GM18858 (cell line): ENCODE measurements at regions not wholly inside any gene's neighbourhood (a gene's known extent, or its start where the extent isn't known, plus 50 kb on each side); places are given as distances from the start of the nearest gene placed in this dataset.

Experiments
- ATAC-seq: cut with Tn5 transposase; IDR thresholded peaks from one replicate; pipeline ENCODE4 v1.9.1; 2021; ENCODE audit not compliant: unreplicated experiment

DNA sequence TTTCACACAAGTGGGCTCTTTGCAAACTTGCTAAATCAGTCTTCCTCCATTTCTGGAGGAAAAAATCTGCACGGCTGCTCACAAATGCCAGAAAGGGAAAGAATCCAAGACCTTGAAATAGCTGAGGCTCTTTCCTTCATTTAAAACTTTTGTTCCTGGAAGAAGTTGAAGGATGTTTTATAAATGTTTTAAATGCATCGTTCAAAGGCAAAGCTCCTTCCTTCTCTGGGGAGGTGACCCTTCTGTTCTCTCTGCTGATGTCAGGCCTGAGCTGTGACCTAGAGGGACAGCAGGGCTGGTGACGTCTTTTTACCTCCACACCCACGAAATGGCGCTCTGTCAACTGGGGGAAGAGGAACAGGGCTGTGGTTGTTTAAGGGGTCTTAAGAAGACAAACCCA, 376.4 kb upstream of the ZNF507 start:
- ATAC-seq = no peak

DNA sequence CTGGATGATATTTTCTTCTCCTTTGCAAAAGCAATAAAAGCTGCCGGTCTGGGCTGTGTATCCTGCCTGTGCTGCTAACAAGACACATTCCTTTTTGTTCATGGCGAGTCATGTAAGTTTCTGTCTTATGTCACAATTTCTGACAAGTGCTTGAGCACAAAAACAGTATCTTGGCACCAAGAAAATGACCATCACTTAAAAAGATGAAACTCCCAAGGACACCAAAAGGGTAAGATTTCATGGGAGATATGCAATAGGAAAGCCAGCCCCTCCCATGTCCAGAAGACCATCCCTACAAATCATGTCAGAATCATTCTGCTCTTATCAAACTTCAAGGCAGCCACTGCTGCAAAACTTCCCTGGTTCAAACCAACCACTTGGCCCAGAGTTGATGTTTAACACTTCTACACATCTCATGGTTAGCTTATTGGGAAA, 375.4 kb upstream of the ZNF507 start:
- ATAC-seq = no peak

DNA sequence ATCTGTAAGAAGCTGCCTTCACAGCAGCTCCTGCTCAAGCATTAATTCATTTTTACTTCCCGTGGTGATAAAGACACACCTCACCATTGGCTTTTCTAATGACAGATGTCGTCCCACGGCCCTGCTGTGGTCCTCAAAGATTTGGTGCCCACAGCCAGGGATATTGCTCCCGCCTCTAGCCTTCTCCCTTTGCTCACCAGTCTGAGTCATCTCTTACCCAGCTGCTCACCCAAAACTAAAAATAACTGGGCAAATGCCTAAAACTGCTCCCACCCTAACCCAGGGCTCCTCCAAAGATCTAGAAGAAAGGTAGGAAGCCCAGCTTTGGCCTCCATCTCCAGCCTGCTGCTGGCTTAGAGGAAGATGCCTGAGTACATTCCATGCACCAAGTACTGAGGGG, 371.1 kb upstream of the ZNF507 start:
- ATAC-seq = no peak

DNA sequence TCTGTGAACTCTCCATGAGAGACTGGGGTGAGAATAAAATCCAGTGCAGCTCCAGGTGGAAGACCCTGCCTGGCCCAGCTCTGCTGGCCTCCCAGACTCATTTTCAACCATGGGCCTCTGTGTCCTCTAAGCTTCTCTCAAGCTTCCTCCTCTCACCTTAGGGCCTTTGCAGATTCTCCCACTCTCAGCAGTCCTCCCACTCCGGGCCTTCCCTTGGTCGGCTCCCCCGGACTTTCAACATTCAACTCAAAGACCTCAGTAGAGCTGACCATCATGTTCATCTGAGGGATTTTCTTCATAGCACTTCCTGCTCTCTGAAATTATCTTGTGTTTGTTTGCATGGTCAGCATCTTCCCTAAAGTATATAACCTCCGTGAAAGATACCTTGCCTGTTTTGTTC, 370.5 kb upstream of the ZNF507 start:
- no peak for ATAC-seq

DNA sequence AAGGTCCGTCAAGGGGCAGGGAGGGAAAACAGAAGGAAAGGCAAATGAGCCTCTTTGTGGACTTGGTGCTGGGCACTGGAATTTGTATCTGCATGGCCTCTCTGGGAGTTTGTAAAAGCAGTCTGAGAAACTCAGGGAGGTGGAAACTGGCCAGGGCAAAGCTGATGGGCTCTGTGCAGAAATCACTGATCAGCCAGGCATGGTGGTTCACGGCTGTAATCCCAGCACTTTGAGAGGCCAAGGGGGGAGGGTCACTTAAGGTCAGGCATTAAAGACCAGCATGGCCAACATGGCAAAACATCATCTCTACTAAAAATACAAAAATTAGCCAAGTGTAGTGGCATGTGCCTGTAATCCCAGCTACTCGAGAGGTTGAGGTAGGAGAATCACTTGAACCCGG, 369.9 kb upstream of the ZNF507 start:
- no peak for ATAC-seq

DNA sequence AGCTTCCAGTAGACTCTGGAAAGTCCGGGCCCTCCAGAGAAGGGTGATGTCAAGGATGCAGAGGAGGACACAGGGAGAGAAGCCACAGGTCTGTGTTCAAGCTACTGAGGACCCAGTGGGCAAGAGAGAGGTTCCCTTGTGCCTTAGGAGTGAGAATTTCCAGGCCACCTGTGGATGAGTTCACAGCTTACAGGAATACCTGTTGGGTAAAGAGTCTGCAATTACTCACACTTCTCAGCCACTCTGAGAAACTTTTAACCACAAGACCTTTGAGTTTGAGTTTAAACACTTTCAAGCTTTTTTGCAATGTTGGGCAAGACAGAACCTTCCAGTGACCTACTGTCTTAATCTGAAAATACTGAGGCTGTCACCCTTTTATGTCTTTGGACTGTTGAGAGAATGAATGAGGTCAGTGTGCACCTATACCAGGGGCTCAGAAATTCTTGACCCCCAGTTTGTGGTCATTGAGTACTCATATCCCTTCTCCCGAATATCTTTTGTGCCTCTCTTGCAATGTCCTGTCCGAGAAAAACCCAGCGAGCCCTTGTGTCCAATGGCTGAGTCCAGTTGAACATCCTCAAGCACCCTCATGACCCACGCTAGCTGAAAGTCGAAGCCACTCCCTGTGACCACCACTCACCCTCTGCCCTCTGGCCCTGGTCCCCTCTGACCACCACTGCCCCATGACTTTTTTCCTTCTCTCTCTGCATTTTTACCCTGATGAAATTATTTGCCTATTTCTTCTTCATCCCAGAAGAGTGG, 368.5 kb upstream of the ZNF507 start:
- no peak for ATAC-seq

DNA sequence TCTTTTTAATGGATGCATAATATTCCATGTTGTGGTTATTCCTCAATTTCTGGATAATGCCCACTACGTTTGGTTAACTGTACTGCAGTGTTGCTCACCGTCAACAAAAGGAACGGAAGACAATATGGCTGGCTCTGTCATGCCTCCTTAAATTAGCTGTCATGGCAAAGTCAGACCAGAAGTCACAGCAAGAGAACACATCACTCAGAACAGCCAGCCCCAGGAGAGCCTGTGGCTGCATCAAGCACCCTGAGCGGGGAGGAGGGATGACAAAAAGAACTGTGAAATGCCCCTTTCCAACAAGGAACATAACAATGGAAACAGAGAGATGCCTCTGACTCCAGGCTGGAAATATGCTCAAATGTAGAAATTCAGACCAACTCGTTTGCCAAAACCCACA, 366.0 kb upstream of the ZNF507 start:
- no peak for ATAC-seq

DNA sequence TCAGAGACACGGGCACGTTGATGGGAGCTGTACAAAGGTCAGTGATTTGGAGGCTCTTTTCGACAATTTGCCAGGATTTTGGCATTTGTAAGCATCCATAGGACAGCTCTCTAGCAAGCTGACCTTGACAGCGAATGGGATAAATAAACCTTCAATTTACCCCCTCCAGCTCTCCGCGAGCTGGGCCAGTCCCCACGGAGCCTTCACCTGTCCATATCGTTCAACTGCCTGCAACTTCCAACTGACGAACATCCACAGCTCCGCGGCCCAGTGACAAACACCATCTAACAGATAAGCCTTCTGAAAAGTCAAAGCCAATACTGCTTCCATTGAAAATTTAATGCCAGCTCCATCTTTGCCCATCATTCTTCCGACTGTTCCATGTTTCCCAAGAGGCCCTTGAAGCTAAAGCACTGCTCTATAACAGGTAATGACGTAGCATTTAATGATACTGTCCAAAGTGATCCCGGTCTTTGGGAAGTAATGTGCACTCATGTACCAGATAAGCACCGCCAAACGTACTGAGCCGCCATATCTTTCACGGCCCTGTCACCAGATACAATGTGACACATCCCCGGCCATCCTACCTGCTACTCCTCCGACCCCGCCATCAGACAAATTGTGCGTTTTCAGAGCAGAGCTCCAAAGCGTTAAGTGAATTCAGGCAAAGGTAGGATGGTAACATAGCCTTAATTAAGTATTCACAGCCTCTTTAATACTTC, 365.3 kb upstream of the ZNF507 start:
- no peak for ATAC-seq

DNA sequence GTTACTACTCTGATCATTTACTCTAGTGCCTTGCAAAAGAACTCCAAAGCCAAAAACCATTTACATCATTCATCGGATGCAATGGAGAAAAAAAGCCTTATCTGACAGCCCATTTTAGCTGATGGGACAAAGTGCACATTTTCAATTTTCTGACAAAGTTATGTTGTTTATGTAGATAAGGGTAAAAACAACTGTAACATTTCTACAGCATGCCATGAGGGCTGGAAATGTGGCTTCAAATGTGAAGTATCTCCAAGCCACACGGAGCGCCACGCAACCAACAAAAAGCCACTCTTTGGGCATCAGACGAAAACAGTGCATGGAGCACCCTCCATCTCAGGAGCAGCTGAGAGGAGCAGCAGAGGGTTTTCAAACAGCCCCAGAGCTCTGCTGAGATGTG, 364.6 kb upstream of the ZNF507 start:
- ATAC-seq = no peak

DNA sequence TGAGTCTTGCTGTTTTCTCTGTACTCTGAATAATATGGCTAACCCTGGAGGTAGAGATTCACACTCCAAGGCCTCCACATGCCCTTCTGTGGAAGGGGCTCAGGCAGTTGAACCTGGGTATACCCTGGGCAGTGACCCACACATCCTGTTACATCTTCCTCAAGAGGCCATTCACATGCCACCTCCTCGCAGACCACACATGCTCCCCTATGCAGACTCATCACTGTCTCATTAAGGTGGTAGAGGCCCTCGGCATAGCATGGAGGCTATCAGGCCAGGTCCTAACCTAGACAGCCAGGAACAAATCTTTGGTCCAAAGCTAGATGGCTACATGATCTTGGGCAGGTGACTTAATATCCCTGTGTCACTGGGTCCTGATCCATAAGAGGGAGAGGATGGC, 363.9 kb upstream of the ZNF507 start:
- no peak for ATAC-seq

DNA sequence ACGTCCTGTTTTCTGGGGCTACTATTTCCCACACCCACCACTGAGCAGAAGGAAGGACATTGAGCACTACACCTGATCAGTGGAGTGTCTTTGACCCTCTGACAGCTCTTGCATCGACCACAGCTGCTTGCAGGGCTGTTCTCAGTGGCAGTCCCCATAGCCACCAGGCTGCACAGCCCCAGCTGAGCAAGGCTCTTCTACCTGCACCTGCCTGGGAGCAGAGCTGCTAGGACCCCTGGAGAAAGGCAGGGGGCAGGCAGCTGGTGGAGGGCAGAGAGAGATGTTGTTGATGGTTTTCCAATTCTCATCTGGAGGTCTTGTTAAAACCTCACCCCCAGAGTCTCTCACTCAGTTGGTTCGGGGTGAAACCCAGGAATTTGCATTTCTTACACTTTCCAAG, 361.8 kb upstream of the ZNF507 start:
- no peak for ATAC-seq

DNA sequence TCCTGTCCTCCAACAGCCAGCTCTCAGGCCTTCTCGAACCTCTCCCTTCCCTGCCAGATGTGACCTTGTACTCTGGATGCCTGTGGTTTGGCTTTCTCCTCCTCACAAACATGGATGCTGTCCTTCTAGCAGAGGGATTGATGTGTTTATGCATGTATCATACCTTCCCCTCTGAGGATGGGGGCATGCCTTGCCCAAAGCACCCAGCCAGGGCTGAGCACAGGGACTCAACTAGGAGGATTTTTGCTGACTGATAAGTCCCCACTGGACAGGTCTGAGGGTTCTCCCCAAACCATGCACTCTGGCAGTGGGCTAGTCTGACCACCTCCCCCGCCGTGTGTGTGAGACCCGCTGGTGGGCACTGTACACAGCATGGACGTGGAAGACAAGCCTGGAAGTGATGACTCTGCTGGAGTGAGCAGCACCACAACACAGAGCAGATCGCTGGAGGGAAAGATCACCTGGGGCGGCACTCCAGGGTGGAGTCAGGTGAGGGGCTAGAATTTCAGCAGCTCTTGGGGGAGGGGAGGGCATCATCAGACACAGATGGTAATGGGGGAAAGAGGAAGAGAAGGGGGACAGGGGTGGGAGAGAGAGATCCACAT, 360.3 kb upstream of the ZNF507 start:
- no peak for ATAC-seq

DNA sequence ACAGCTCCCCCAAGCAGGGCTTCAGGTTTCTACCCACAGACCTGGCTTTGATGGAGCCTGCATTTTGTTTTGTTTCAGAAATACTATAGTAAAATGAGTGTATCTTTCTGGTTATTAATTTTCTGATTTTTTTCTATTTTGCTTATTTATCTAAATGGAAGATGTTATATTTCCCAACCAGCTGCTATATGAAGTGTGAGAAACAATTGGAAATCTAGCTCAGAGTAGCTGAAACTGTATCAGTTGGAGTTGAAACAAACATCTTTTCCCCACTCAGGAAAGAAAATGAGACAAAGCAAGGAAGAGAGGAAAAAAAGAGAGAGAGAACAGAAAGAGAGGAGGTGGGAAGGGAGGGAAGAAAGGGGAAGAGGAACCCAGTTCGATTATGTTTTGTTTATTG, 358.5 kb upstream of the ZNF507 start:
- ATAC-seq = no peak

DNA sequence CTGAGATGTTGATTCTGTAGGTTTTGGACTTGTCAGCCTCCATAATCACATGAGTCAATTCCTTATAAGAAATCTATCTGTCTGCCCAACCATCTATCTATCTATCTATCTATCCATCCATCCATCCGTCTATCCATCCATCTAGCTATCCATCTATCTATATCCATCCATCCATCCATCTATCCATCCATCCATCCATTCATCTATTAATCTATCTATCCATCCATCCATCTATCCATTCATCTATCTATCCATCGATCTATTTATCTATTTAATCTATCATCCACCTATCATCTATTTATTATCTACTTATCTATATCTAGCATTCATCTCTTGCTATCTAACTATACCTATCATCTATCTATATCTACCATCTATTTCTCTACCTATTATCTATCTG, 357.2 kb upstream of the ZNF507 start:
- no peak for ATAC-seq

DNA sequence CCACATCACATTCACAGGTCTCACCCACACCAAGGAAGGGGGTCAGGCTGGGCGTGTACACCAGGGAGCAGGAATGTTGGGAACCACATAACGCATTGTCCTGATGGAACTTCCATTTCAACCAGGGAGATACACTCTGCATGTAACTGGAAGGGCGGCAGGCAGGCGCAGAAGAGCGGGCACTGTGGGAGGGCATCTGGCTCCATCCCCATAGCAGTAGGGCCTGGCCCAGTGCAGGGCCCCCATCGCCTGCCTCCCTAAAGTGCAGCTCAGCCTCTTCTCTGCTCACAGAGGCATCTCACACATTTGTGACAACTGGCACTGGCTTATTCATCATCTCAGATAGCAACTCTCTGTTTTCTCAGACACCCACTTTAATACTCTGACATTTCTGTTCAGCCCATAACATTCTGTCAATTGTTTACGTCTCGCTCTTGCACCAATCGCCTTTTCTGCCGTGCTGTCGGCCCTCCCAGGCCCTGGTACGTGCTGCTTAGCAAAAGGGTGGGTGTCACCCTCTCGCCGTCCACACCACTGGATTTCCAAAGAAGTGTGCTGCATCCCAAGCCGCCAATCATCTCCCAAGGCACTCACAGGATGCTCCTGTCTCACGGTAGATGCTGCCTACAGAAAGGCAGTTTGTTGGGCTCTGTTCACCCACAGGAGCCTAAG, 353.3 kb upstream of the ZNF507 start:
- ATAC-seq = no peak

DNA sequence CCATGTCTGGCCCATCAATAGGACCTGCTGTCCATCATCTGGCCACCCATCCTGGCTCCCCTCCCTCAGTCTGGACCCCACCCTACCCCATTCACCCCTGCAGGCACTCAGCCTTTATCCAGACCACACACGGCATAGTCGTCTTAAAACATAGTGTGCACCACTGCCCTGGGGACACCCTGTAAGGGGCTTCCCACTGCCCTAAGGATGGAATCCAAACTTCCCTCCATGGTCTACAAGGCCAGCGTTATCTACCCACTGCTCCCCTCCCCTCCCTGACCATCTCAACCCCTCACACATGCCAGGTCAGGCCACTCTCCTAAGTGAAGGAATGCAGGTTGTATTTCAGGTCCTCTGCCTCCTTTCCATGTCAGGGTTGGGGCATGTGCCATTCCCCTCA, 352.7 kb upstream of the ZNF507 start:
- ATAC-seq = no peak

DNA sequence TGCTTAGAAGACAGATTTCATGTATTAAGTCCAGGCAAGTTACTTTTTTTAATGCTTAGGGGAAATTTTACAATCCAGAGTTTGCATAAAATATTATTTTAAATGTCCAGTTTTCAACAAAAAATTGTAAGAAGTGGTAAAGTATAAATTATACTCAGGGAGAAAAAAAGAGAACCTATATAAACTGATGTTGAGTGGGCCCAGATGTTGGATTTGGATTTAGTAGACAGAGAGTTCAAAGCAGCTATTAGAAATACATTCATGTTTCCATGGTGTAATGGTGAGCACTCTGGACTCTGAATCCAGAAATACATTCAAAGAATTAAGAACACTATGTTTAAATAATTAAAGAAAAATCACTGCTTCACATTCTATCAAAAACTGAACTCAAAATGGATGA, 349.9 kb upstream of the ZNF507 start:
- no peak for ATAC-seq

DNA sequence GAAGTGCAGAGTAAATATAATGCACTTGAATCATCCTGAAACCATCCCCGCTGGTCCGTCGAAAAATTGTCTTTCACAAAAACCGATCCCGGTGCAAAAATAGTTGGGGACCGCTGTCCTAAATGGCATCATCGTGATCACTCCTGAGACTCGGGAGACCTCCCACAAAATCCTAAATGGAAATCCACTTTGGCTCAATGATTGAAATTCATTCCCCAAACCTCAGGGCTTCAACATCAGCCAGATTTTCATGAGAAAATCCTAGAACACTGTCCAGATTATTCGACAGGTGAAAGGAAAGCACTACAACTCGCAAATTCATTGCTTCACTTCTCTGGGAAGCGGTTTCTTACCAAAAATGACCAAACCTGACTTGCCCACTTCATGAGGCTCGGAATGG, 335.3 kb upstream of the ZNF507 start:
- ATAC-seq = no peak

DNA sequence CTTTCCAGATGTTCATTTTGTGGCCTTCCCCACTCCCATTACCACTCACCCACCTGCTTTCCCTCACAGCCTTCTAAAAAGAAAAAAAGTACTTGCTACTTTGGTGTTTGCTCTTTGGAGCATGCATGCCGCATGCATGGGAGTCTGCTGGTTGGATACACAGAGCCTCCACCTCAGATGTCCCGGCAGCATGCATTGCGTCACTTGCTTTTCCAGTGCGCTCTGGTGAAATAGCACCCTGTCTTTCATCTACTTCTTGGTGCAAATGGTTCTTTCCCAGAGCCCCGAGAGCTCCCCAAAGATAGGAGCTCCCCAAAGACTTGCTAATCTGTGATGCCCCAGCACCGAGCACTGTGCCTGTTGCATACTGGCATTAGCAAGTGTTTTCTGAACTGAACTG, 333.2 kb upstream of the ZNF507 start:
- no peak for ATAC-seq

DNA sequence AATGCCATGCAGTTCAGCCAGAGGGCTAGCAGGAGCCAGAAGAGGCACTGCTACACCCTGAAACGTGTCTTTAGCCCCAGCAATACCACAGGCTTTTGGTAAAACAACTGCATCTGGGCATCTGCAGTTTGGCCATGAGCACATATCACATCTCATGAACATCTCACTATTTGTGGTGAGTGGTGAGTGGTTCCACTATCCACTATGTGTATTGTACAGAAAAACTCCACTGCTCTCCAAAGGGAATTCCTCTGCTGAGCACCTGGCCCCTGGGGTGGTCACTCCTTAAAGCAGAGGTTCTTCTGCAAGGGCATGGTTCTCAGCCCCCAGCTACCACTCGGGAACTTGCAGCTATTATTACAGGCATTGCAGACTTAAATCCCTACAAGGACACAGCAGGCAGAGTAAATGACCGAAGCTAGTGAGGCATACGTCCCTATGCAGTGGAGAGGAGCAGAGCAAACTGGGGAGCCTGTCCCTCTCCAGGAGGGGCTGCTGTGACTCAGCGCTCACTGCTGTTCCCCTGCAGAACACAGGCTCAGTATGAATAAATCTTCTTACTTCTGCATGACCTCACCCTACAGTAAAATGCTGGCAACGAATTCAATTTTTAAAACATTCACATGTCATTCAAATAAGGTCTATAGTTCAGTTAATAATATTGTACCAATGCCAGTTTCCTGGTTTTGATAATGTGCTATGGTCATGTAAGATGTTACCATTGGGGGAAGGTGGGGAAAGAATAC, 332.4 kb upstream of the ZNF507 start:
- ATAC-seq = no peak
